Subcutaneous abdominal adipose tissue (tissue), 5 donors: ENCODE measurements at regions not wholly inside any gene's neighbourhood (a gene's known extent, or its start where the extent isn't known, plus 50 kb on each side); places are given as distances from the start of the nearest gene placed in this dataset.
"Not testable (repeated sequence)": the region's sequence is repeated elsewhere in the genome, so short reads cannot be mapped to it uniquely, and the experiment has no call there.

Experiments
- H3K27ac ChIP-seq: one replicate; pipeline ENCODE4 v1.7.0; 2013; ENCODE audit warnings: low read depth, mild to moderate bottlenecking, inconsistent platforms, low read length, moderate library complexity
- H3K27me3 ChIP-seq, 5 donors: one replicate each; pipeline ENCODE4 v1.7.0; 2013; ENCODE audit warnings: low read length in 5 of 5, inconsistent platforms in 1 of 5; ENCODE audit not compliant: control insufficient read depth in 5 of 5, insufficient read depth in 4 of 5
- H3K36me3 ChIP-seq, 5 donors: one replicate each; pipeline ENCODE4 v1.7.0; 2013; ENCODE audit warnings: low read length in 5 of 5; ENCODE audit not compliant: control insufficient read depth in 5 of 5, insufficient read depth in 5 of 5
- H3K4me1 ChIP-seq, 5 donors: one replicate each; pipeline ENCODE4 v1.7.0; 2013; ENCODE audit warnings: low read length in 5 of 5, mild to moderate bottlenecking in 3 of 5, moderate library complexity in 1 of 5; ENCODE audit not compliant: control insufficient read depth in 5 of 5, insufficient read depth in 5 of 5
- H3K4me3 ChIP-seq, 5 donors: one replicate each; pipeline ENCODE4 v1.7.0; 2013; ENCODE audit warnings: low read length in 5 of 5, low read depth in 1 of 5
- H3K9ac ChIP-seq, 5 donors: one replicate each; pipeline ENCODE4 v1.7.0; 2013; ENCODE audit warnings: low read length in 5 of 5, mild to moderate bottlenecking in 4 of 5, moderate library complexity in 3 of 5
- H3K9me3 ChIP-seq, 5 donors: one replicate each; pipeline ENCODE4 v1.7.0; 2013; ENCODE audit warnings: low read length in 5 of 5; ENCODE audit not compliant: control insufficient read depth in 5 of 5
- donor health status: healthy.
- donor health status: healthy.
- donor health status: healthy.
- donor health status: healthy.
- donor health status: healthy.

GRCh38 chr12:63003223-63003819, 68.4 kb upstream of the PPM1H start:
- Histone ChIP-seq H3K27me3 (no peaks in the 10 kb centered on the region), H3K4me3 (no peak overlapping the region), H3K4me1 (no peaks in the 10 kb centered on the region), H3K9ac (no peak overlapping the region), H3K36me3 (no peaks in the 10 kb centered on the region), H3K9me3 (no peaks in the 10 kb centered on the region), H3K27ac (no peak overlapping the region)

GRCh38 chr12:63002059-63002458, 67.1 kb upstream of the PPM1H start:
- H3K27ac ChIP-seq, H3K4me1 ChIP-seq, H3K9ac ChIP-seq, H3K4me3 ChIP-seq, H3K36me3 ChIP-seq, H3K9me3 ChIP-seq, H3K27me3 ChIP-seq: not testable (repeated sequence)

GRCh38 chr12:62998454-62998853, 63.5 kb upstream of the PPM1H start:
- Histone ChIP-seq H3K36me3 (no peaks in the 10 kb centered on the region), H3K4me1 (no peaks in the 10 kb centered on the region), H3K27me3 (no peaks in the 10 kb centered on the region), H3K9ac (no peak overlapping the region), H3K9me3 (no peaks in the 10 kb centered on the region), H3K27ac (no peak overlapping the region), H3K4me3 (no peak overlapping the region)

- H3K4me1 ChIP-seq, result no peaks in the 10 kb centered on the region
- H3K27ac ChIP-seq, result no peak overlapping the region
- H3K9ac ChIP-seq, result no peak overlapping the region
- H3K36me3 ChIP-seq, result no peaks in the 10 kb centered on the region
- no peaks in the 10 kb centered on the region for H3K27me3 ChIP-seq
- H3K4me3 ChIP-seq, result no peak overlapping the region
- no peaks in the 10 kb centered on the region for H3K9me3 ChIP-seq
Observed at GRCh38 chr12:62995097-62995496, 60.1 kb upstream of the PPM1H start.

- Histone ChIP-seq H3K27me3 (no peaks in the 10 kb centered on the region), H3K4me3 (no peak overlapping the region), H3K4me1 (no peaks in the 10 kb centered on the region), H3K9me3 (no peaks in the 10 kb centered on the region), H3K27ac (no peak overlapping the region), H3K36me3 (no peaks in the 10 kb centered on the region), H3K9ac (no peak overlapping the region)
Observed at GRCh38 chr12:62986844-62987243, 51.9 kb upstream of the PPM1H start.
